Erythroblast (primary cell): ENCODE measurements at regions not wholly inside any gene's neighbourhood (a gene's known extent, or its start where the extent isn't known, plus 50 kb on each side); places are given as distances from the start of the nearest gene placed in this dataset.

Experiments
- GATA1 ChIP-seq: IDR thresholded peaks from 2 replicates; pipeline ENCODE4 v1.6.1; 2011; ENCODE audit warnings: low read depth, mild to moderate bottlenecking, control low read depth, low read length, moderate library complexity
- POLR2A ChIP-seq: IDR thresholded peaks from 2 replicates; pipeline ENCODE4 v1.6.1; 2011; ENCODE audit warnings: mild to moderate bottlenecking, low read length

- no peak for TF ChIP-seq POLR2A
- no peak for TF ChIP-seq GATA1
These were observed 552.5 kb upstream of the CRIM1 start for GRCh38 chr2:35803126-35803525.
